ENCODE measurements at regions not wholly inside any gene's neighbourhood (a gene's known extent, or its start where the extent isn't known, plus 50 kb on each side); places are given as distances from the start of the nearest gene placed in this dataset.

DNA sequence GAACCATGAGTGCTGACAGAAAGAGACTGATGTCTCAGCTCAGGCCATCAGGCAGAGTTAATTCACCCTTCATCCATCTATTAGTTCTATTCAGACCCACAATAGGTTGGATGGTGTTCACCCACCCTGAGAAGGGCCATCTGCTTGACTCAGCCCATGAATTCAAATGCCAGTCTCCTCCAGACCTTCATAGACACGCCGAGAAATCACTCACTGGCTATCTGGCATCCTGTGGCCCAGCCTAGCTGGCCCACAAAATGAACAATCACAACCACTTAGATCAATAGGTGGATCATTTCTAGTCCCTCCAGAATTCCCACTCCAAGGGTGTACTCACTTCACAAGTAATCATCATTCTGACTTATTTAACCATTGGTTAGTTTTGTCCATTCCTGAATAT is 58.2 kb downstream of the MYEOV start:
- peaks cover 0 to 14% (median 9%) of the 10 kb centered on the region in 8 donors for H3K9me3 ChIP-seq
- H3K4me3 ChIP-seq, result no peak overlapping the region
- no peak overlapping the region for H3K27ac ChIP-seq
- no peak for DNase-seq
- 88 to 95% (median 92%) methylated on average over 2 of the region's 2 CpGs for WGBS, 5 donors
- TF ChIP-seq POLR2A (IDR thresholded peaks at IDR 0.05) (no peak), POLR2AphosphoS5 (IDR thresholded peaks at IDR 0.05) (no peak)
- TF ChIP-seq, protein P1, sequence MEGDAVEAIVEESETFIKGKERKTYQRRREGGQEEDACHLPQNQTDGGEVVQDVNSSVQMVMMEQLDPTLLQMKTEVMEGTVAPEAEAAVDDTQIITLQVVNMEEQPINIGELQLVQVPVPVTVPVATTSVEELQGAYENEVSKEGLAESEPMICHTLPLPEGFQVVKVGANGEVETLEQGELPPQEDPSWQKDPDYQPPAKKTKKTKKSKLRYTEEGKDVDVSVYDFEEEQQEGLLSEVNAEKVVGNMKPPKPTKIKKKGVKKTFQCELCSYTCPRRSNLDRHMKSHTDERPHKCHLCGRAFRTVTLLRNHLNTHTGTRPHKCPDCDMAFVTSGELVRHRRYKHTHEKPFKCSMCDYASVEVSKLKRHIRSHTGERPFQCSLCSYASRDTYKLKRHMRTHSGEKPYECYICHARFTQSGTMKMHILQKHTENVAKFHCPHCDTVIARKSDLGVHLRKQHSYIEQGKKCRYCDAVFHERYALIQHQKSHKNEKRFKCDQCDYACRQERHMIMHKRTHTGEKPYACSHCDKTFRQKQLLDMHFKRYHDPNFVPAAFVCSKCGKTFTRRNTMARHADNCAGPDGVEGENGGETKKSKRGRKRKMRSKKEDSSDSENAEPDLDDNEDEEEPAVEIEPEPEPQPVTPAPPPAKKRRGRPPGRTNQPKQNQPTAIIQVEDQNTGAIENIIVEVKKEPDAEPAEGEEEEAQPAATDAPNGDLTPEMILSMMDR (IDR thresholded peaks at IDR 0.05 in 8 of 11, conservative IDR thresholded peaks at IDR 0.05 in 3 of 11), result no peak
- no peaks in the 10 kb centered on the region for H3K36me3 ChIP-seq
- peaks cover 0 to 17% (median 10%) of the 10 kb centered on the region in 6 donors for H3K4me1 ChIP-seq
- intact Hi-C loops (cut with DNase I; ENCODE audit: low total_unique reads), result no loop called here
- H3K27me3 ChIP-seq (replicated peaks in 1 of 7), result peaks cover 0 to 12% (median 0%) of the 10 kb centered on the region in 7 donors

DNA sequence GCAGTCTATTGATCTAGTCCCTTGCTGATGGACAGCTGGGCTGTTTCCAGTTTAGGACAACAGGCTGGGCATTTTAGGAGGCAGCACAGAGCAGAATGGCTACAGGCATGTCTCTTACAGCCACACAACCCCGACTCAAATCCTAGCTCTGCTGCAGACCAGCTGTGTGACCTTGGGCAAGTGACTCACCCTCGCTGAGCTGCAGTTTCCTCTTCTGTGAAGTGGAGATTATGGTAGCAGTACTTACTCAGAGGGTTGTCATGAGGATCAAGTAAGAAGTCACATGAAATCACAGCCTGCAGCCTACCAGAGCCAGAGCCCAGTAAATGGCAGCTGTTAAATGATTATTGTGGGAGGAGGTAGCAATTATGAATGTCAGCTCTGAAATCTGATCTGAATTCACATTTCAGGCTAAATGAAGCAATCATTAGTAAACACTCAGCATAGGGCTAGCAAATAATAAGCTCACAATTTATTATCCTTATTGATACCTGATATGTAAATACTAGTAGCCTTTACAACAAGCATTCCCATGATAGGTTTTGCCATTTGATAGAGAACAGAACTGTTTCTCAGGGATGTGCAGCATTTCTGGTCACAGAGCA is 58.9 kb downstream of the MYEOV start:
- H3K27me3 ChIP-seq (replicated peaks in 1 of 7), result peaks cover 0 to 12% (median 0%) of the 10 kb centered on the region in 7 donors
- intact Hi-C loops (cut with DNase I; ENCODE audit: low total_unique reads), result no loop called here
- peak in 1 of 3 donors; percentile 73 for TF ChIP-seq POLR2AphosphoS5 (IDR thresholded peaks at IDR 0.05)
- TF ChIP-seq, protein P1 (IDR thresholded peaks at IDR 0.05 in 8 of 11, conservative IDR thresholded peaks at IDR 0.05 in 3 of 11), result no peak
- H3K27ac ChIP-seq, result no peak overlapping the region
- H3K4me1 ChIP-seq, result peaks cover 0 to 17% (median 10%) of the 10 kb centered on the region in 6 donors
- H3K36me3 ChIP-seq, result no peaks in the 10 kb centered on the region
- WGBS, 5 donors, result 14 to 45% (median 29%) methylated on average over 2 of the region's 2 CpGs
- no peak for DNase-seq
- no peak overlapping the region for H3K4me3 ChIP-seq
- H3K9me3 ChIP-seq, result peaks cover 0 to 12% (median 9%) of the 10 kb centered on the region in 8 donors

- Histone ChIP-seq H3K4me3 (no peak overlapping the region), H3K27ac (no peak overlapping the region), H3K36me3 (no peaks in the 10 kb centered on the region), H3K4me1 (peaks cover 0 to 17% (median 10%) of the 10 kb centered on the region in 6 donors), H3K27me3 (replicated peaks in 1 of 7) (peaks cover 0 to 12% (median 0%) of the 10 kb centered on the region in 7 donors), H3K9me3 (peaks cover 0 to 2% (median under 1%) of the 10 kb centered on the region in 8 donors)
- TF ChIP-seq POLR2A (IDR thresholded peaks at IDR 0.05) (no peak), POLR2AphosphoS5 (IDR thresholded peaks at IDR 0.05) (no peak)
- TF ChIP-seq, protein P1 (IDR thresholded peaks at IDR 0.05 in 8 of 11, conservative IDR thresholded peaks at IDR 0.05 in 3 of 11), result no peak
- intact Hi-C loops (cut with DNase I; ENCODE audit: low total_unique reads), result no loop called here
- no peak for DNase-seq
- 91 to 96% (median 94%) methylated on average over 13 to 20 of the region's 20 CpGs for WGBS, 5 donors
These were observed 60.0 kb downstream of the MYEOV start for GRCh38 chr11:69353696-69354544.

DNA sequence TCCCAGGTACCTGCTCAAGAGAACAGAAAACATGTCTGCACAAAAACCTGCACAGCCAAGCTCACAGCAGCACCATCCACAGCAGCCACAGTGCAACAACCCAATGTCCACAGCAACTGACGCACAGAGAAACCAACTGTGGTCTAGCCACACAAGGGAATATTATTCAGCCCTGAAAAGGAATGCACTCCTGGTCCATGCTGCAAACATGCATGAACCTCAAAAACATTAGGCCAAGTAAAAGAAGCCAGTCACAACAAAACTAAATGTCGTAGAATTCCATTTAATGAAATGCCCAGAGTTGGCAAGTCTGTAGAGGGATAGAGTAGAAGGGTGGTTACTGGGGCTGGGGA is 60.6 kb downstream of the MYEOV start:
- TF ChIP-seq POLR2A (IDR thresholded peaks at IDR 0.05) (no peak), POLR2AphosphoS5 (IDR thresholded peaks at IDR 0.05) (no peak)
- TF ChIP-seq, protein P1 (IDR thresholded peaks at IDR 0.05 in 8 of 11, conservative IDR thresholded peaks at IDR 0.05 in 3 of 11), result no peak
- intact Hi-C loops (cut with DNase I; ENCODE audit: low total_unique reads), result no loop called here
- no peak for DNase-seq
- Histone ChIP-seq H3K4me1 (peaks cover 0 to 17% (median 10%) of the 10 kb centered on the region in 6 donors), H3K9me3 (peaks cover under 1 to 6% (median 2%) of the 10 kb centered on the region in 8 donors), H3K27ac (no peak overlapping the region), H3K27me3 (replicated peaks in 1 of 7) (peaks cover 0 to 12% (median 0%) of the 10 kb centered on the region in 7 donors), H3K36me3 (no peaks in the 10 kb centered on the region), H3K4me3 (no peak overlapping the region)
- whole genome bisulfite sequencing, 5 donors, result 74 to 98% (median 95%) methylated on average over 2 of the region's 2 CpGs

All from spleen (tissue), 11 donors.